Liver (tissue), 8 donors: ENCODE measurements at regions not wholly inside any gene's neighbourhood (a gene's known extent, or its start where the extent isn't known, plus 50 kb on each side); places are given as distances from the start of the nearest gene placed in this dataset.

Source experiments
- DNase-seq: peaks from one replicate; pipeline ENCODE4 v3.0.0-alpha.2; 2017; ENCODE audit warnings: low spot score
- H3K27ac ChIP-seq, 2 donors: one replicate each; pipeline ENCODE4 v1.7.0; 2013; ENCODE audit warnings: inconsistent platforms in 2 of 2, low read length in 2 of 2, control low read depth in 1 of 2, low read depth in 1 of 2, mild to moderate bottlenecking in 1 of 2
- H3K27me3 ChIP-seq, 4 donors: one replicate each; pipeline versions ENCODE4 v1.6.1 to v1.7.0; 2013; ENCODE audit warnings: low read length in 3 of 4, inconsistent platforms in 1 of 4, mild to moderate bottlenecking in 1 of 4, moderate library complexity in 1 of 4; ENCODE audit not compliant: control insufficient read depth in 4 of 4, insufficient read depth in 4 of 4
- H3K36me3 ChIP-seq, 4 donors: one replicate each; pipeline versions ENCODE4 v1.6.1 to v1.7.0; 2013; ENCODE audit warnings: low read length in 3 of 4, mild to moderate bottlenecking in 3 of 4, low read depth in 1 of 4, moderate library complexity in 1 of 4; ENCODE audit not compliant: control insufficient read depth in 4 of 4, insufficient read depth in 3 of 4
- H3K4me1 ChIP-seq, 4 donors: one replicate each; pipeline versions ENCODE4 v1.6.1 to v1.7.0; 2013; ENCODE audit warnings: low read length in 3 of 4, mild to moderate bottlenecking in 3 of 4, moderate library complexity in 1 of 4; ENCODE audit not compliant: control insufficient read depth in 4 of 4, insufficient read depth in 4 of 4
- H3K4me3 ChIP-seq, 3 donors: one replicate each; pipeline versions ENCODE4 v1.6.1 to v1.7.0; 2013; ENCODE audit warnings: low read length in 3 of 3, control low read depth in 1 of 3, low read depth in 1 of 3, mild to moderate bottlenecking in 1 of 3
- H3K9ac ChIP-seq, 2 donors: one replicate each; pipeline ENCODE4 v1.7.0; 2013; ENCODE audit warnings: low read length in 2 of 2, mild to moderate bottlenecking in 2 of 2, moderate library complexity in 2 of 2, control low read depth in 1 of 2, low read depth in 1 of 2
- H3K9me3 ChIP-seq, 4 donors: one replicate each; pipeline versions ENCODE4 v1.6.1 to v1.7.0; 2013; ENCODE audit warnings: low read length in 3 of 4; ENCODE audit not compliant: control insufficient read depth in 4 of 4
- CTCF ChIP-seq: fragments of 150-350 bp; IDR thresholded peaks from 2 replicates; pipeline ENCODE4 v1.5.1; 2017; ENCODE audit warnings: improper control_type of control experiment, low read depth, low read length; ENCODE audit not compliant: missing input control
- EGR1 ChIP-seq, 2 donors: IDR thresholded peaks; 2 replicates each; pipeline ENCODE4 v1.6.1; 2016 to 2018; ENCODE audit warnings: antibody characterized with exemption in 2 of 2, low read depth in 2 of 2
- FOXA1 ChIP-seq: IDR thresholded peaks from 2 replicates; pipeline ENCODE4 v1.6.1; 2016; ENCODE audit warnings: antibody characterized with exemption
- FOXA2 ChIP-seq: IDR thresholded peaks from 2 replicates; pipeline ENCODE4 v1.6.1; 2016; ENCODE audit warnings: antibody characterized with exemption
- GABPA ChIP-seq, 2 donors: IDR thresholded peaks in 1 of 2; conservative IDR thresholded peaks in 1 of 2; 2 replicates each; pipeline ENCODE4 v1.6.1; 2016; ENCODE audit warnings: antibody characterized with exemption in 2 of 2, mild to moderate bottlenecking in 1 of 2, moderate library complexity in 1 of 2
- HNF4A ChIP-seq, 2 donors: conservative IDR thresholded peaks; 2 replicates each; pipeline ENCODE4 v1.6.1; 2016; ENCODE audit warnings: antibody characterized with exemption in 2 of 2, mild to moderate bottlenecking in 2 of 2
- HNF4G ChIP-seq: IDR thresholded peaks from 2 replicates; pipeline ENCODE4 v1.6.1; 2016; ENCODE audit warnings: antibody characterized with exemption
- JUND ChIP-seq, 2 donors: IDR thresholded peaks; 2 replicates each; pipeline ENCODE4 v1.6.1; 2016; ENCODE audit warnings: antibody characterized with exemption in 2 of 2
- NR2F2 ChIP-seq: IDR thresholded peaks from 2 replicates; pipeline ENCODE4 v1.6.1; 2016; ENCODE audit warnings: antibody characterized with exemption
- RAD21 ChIP-seq, 2 donors: IDR thresholded peaks; 2 replicates each; pipeline ENCODE4 v1.6.1; 2016; ENCODE audit warnings: antibody characterized with exemption in 2 of 2, mild to moderate bottlenecking in 2 of 2
- RXRA ChIP-seq, 2 donors: IDR thresholded peaks; 2 replicates each; pipeline ENCODE4 v1.6.1; 2017 to 2018; ENCODE audit warnings: antibody characterized with exemption in 2 of 2, mild to moderate bottlenecking in 1 of 2
- SP1 ChIP-seq: IDR thresholded peaks from 2 replicates; pipeline ENCODE4 v1.6.1; 2018; ENCODE audit warnings: antibody characterized with exemption, mild to moderate bottlenecking
- TAF1 ChIP-seq: conservative IDR thresholded peaks from 2 replicates; pipeline ENCODE4 v1.6.1; 2016; ENCODE audit warnings: antibody characterized with exemption, mild to moderate bottlenecking
- YY1 ChIP-seq: IDR thresholded peaks from 2 replicates; pipeline ENCODE4 v1.6.1; 2016; ENCODE audit warnings: antibody characterized with exemption, mild to moderate bottlenecking
- ZBTB33 ChIP-seq: IDR thresholded peaks from 2 replicates; pipeline ENCODE4 v1.6.1; 2016; ENCODE audit warnings: antibody characterized with exemption
- WGBS: extraction: QIAGEN DNeasy Blood & Tissue Kit; methylation state at CpG from one replicate; pipeline ENCODE4 v1.1.7; 2013; 5-methylcytosine and 5-hydroxymethylcytosine counted together
- TF ChIP-seq, protein P1 (sequence below): IDR thresholded peaks from 2 replicates; pipeline ENCODE4 v1.6.1; 2016; ENCODE audit warnings: antibody characterized with exemption, mild to moderate bottlenecking
- TF ChIP-seq, protein P2 (sequence below): IDR thresholded peaks from 2 replicates; pipeline ENCODE4 v1.6.1; 2016; ENCODE audit warnings: antibody characterized with exemption
- TF ChIP-seq, protein P3 (sequence below): IDR thresholded peaks from 2 replicates; pipeline ENCODE4 v1.6.1; 2016; ENCODE audit warnings: antibody characterized with exemption
- donor health status: healthy.
- donor health status: healthy.
- donor health status: healthy.
- donor health status: healthy.
- donor health status: healthy.

- Histone ChIP-seq H3K4me3 (no peak overlapping the region), H3K36me3 (no peaks in the 10 kb centered on the region), H3K27me3 (no peaks in the 10 kb centered on the region), H3K4me1 (no peaks in the 10 kb centered on the region), H3K9ac (no peak overlapping the region), H3K27ac (no peak overlapping the region), H3K9me3 (no peaks in the 10 kb centered on the region)
- 81% methylated on average over 1 of the region's 1 CpG for WGBS
- TF ChIP-seq, protein P1, sequence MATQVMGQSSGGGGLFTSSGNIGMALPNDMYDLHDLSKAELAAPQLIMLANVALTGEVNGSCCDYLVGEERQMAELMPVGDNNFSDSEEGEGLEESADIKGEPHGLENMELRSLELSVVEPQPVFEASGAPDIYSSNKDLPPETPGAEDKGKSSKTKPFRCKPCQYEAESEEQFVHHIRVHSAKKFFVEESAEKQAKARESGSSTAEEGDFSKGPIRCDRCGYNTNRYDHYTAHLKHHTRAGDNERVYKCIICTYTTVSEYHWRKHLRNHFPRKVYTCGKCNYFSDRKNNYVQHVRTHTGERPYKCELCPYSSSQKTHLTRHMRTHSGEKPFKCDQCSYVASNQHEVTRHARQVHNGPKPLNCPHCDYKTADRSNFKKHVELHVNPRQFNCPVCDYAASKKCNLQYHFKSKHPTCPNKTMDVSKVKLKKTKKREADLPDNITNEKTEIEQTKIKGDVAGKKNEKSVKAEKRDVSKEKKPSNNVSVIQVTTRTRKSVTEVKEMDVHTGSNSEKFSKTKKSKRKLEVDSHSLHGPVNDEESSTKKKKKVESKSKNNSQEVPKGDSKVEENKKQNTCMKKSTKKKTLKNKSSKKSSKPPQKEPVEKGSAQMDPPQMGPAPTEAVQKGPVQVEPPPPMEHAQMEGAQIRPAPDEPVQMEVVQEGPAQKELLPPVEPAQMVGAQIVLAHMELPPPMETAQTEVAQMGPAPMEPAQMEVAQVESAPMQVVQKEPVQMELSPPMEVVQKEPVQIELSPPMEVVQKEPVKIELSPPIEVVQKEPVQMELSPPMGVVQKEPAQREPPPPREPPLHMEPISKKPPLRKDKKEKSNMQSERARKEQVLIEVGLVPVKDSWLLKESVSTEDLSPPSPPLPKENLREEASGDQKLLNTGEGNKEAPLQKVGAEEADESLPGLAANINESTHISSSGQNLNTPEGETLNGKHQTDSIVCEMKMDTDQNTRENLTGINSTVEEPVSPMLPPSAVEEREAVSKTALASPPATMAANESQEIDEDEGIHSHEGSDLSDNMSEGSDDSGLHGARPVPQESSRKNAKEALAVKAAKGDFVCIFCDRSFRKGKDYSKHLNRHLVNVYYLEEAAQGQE: no peak
- TF ChIP-seq GABPA (IDR thresholded peaks at IDR 0.05 in 1 of 2, conservative IDR thresholded peaks at IDR 0.05 in 1 of 2): no peak
- TF ChIP-seq, protein P2, sequence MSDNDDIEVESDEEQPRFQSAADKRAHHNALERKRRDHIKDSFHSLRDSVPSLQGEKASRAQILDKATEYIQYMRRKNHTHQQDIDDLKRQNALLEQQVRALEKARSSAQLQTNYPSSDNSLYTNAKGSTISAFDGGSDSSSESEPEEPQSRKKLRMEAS: no peak
- TF ChIP-seq NR2F2: no peak
- no peak for DNase-seq
Observed at GRCh38 chr2:37512971-37513370, 158.5 kb downstream of the CDC42EP3 start.

- Histone ChIP-seq H3K9me3 (no peaks in the 10 kb centered on the region), H3K4me1 (peaks cover 2 to 12% (median 8%) of the 10 kb centered on the region in 4 donors), H3K36me3 (no peaks in the 10 kb centered on the region), H3K9ac (no peak overlapping the region), H3K27me3 (no peaks in the 10 kb centered on the region), H3K4me3 (no peak overlapping the region), H3K27ac (peak overlapping the region; percentile 39 to 75)
- 19% methylated on average over 5 of the region's 5 CpGs for WGBS
- peak; percentile 55 to 63 for TF ChIP-seq HNF4A (conservative IDR thresholded peaks at IDR 0.05)
- TF ChIP-seq HNF4G: no peak
- TF ChIP-seq ZBTB33: peak; percentile 38
- TF ChIP-seq YY1: peak; percentile 82
- TF ChIP-seq RAD21 (IDR thresholded peaks at IDR 0.05): peak; percentile 30 to 56
- no peak for TF ChIP-seq GABPA (IDR thresholded peaks at IDR 0.05 in 1 of 2, conservative IDR thresholded peaks at IDR 0.05 in 1 of 2)
- TF ChIP-seq FOXA2: peak; percentile 54
- TF ChIP-seq NR2F2: peak; percentile 67
- TF ChIP-seq, protein P2: peak; percentile 83
- no peak for TF ChIP-seq CTCF
- TF ChIP-seq SP1: peak; percentile 66
- TF ChIP-seq, protein P1: peak; percentile 52
- peak in 1 of 2 donors; percentile 10 for TF ChIP-seq EGR1 (IDR thresholded peaks at IDR 0.05; ENCODE audit: low read depth in 2 of 2)
- peak; percentile 69 to 80 for TF ChIP-seq RXRA (IDR thresholded peaks at IDR 0.05)
- TF ChIP-seq JUND (IDR thresholded peaks at IDR 0.05): peak in 1 of 2 donors; percentile 73
- no peak for TF ChIP-seq TAF1
- TF ChIP-seq, protein P3, sequence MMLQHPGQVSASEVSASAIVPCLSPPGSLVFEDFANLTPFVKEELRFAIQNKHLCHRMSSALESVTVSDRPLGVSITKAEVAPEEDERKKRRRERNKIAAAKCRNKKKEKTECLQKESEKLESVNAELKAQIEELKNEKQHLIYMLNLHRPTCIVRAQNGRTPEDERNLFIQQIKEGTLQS: no peak
- peak; percentile 7 for TF ChIP-seq FOXA1
- DNase-seq: no peak
Observed at GRCh38 chr2:37523814-37524362, 147.6 kb downstream of the CDC42EP3 start.
